ENCODE measurements at regions not wholly inside any gene's neighbourhood (a gene's known extent, or its start where the extent isn't known, plus 50 kb on each side); places are given as distances from the start of the nearest gene placed in this dataset.

DNA sequence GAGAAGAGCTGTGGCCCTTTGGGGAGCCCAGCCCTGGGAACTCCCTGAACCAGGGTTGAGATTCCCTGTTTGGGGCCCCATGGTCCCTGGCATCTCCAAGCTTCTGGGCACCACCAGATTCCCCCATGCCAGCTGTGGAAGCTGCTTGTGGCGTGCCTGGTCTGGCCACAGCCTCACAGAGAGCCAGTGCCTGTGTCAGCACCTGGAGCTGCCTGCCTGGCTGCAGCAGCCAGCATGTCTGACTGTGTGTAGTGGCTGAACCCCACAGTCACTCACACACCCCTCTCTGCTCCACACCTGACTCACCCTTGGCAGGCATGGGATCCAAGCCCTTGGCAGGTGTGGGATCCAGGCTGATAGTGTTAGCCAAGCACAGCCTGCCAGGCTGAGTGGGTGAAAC is 97.2 kb upstream of the GALNTL6 start:
- Mint-ChIP-seq H3K9me3 (ENCODE audit: unreplicated experiment) (peaks cover 3% of the 10 kb centered on the region), H3K4me1 (ENCODE audit: unreplicated experiment) (no peaks in the 10 kb centered on the region), H3K27ac (ENCODE audit: unreplicated experiment) (no peak overlapping the region), H3K27me3 (ENCODE audit: unreplicated experiment) (no peaks in the 10 kb centered on the region), H3K4me3 (ENCODE audit: unreplicated experiment) (no peak overlapping the region), H3K36me3 (ENCODE audit: unreplicated experiment) (no peaks in the 10 kb centered on the region)
- no peak for DNase-seq (ENCODE audit: extremely low spot score, unreplicated experiment)
- TF ChIP-seq, protein P1, sequence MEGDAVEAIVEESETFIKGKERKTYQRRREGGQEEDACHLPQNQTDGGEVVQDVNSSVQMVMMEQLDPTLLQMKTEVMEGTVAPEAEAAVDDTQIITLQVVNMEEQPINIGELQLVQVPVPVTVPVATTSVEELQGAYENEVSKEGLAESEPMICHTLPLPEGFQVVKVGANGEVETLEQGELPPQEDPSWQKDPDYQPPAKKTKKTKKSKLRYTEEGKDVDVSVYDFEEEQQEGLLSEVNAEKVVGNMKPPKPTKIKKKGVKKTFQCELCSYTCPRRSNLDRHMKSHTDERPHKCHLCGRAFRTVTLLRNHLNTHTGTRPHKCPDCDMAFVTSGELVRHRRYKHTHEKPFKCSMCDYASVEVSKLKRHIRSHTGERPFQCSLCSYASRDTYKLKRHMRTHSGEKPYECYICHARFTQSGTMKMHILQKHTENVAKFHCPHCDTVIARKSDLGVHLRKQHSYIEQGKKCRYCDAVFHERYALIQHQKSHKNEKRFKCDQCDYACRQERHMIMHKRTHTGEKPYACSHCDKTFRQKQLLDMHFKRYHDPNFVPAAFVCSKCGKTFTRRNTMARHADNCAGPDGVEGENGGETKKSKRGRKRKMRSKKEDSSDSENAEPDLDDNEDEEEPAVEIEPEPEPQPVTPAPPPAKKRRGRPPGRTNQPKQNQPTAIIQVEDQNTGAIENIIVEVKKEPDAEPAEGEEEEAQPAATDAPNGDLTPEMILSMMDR (IDR thresholded peaks at IDR 0.05): no peak

DNA sequence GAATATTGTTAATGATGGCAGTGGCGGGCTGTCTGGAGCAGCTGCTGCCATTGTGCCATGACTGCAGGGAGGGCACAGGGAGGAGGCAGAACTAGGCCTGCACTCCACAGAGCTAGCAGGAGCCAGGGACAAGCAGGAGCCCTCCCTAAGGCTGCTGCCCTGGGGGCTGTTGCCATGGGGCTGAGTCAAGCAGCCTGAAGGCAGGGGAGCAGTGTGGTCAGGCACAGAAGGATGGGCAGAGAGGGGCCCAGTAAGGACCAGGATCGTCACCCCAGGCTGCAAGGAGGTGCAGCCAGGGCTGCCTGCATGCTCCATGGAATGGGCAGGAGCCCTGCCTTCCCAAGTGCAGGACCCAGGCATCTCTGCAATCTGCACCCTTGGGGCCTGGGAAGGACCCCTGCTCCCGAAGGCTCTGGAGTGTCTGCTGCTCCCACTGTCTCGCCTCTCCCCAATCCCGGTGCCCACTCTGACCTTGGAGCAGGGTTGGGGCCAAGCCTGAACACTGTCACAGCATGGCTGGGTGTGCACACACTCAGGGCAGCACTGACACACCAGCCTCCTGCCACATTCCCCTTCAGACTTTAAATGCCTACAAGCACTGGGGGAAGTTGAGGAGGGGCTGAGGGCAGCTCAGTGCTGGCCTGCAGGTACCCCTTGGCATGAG is 98.3 kb upstream of the GALNTL6 start:
- Mint-ChIP-seq H3K4me3 (ENCODE audit: unreplicated experiment) (no peak overlapping the region), H3K27me3 (ENCODE audit: unreplicated experiment) (no peaks in the 10 kb centered on the region), H3K36me3 (ENCODE audit: unreplicated experiment) (no peaks in the 10 kb centered on the region), H3K27ac (ENCODE audit: unreplicated experiment) (no peak overlapping the region), H3K9me3 (ENCODE audit: unreplicated experiment) (no peaks in the 10 kb centered on the region), H3K4me1 (ENCODE audit: unreplicated experiment) (no peaks in the 10 kb centered on the region)
- TF ChIP-seq, protein P1 (IDR thresholded peaks at IDR 0.05): no peak
- no peak for DNase-seq (ENCODE audit: extremely low spot score, unreplicated experiment)

DNA sequence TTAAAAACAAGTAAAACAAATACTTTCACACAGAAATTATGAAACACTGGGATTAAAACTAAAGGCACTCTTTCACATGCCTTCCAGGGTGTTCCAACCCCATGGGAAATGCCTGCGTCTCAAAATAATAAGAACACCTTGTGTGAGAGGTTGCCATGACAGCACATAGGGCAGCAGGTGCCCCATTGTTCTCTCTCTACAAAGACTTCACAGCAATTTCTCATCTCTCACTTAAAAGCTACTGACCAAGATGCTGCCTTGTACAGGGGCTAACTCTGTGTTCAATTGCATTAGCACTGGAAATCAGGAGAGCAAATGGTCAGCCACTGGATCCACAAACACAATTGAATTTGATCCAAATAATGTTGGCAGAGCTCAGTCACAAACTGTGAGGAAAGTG is 102.5 kb upstream of the GALNTL6 start:
- no peaks in the 10 kb centered on the region for H3K27me3 Mint-ChIP-seq (ENCODE audit: unreplicated experiment)
- no peak overlapping the region for H3K27ac Mint-ChIP-seq (ENCODE audit: unreplicated experiment)
- no peaks in the 10 kb centered on the region for H3K4me1 Mint-ChIP-seq (ENCODE audit: unreplicated experiment)

DNA sequence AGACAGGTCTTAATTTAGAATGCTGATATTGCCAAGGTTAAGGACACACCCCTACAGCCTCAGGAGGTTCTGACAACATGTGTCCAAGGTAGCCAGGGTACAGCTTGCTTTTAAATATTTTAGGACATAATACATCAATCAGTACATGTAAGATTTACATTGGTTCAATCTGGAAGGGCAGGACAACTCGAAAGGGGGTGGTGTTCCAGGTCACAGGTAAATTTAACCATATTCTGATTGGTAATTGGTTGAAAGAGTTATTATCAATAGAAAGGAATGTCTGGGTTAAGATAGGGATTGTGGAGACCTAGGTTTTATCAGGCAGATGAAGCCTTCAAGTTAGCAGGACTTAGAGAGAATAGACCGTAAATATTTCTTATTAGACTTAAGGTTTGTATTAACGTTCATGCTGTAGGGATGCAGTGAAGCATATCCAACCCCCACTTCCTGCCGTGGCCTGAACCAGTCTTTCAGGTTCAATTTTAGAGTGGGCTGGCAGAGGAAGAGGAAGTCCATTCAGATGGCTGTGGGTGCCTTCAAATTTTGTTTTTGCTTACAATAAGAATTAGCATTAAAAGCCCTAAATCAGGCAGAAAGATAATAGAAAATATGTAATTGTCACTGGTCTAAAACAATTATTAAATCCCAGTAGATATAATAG is 136.5 kb upstream of the GALNTL6 start:
- no peak for DNase-seq (ENCODE audit: extremely low spot score, unreplicated experiment)
- H3K9me3 Mint-ChIP-seq (ENCODE audit: unreplicated experiment): no peaks in the 10 kb centered on the region
- H3K27ac Mint-ChIP-seq (ENCODE audit: unreplicated experiment): no peak overlapping the region
- no peak overlapping the region for H3K4me3 Mint-ChIP-seq (ENCODE audit: unreplicated experiment)
- no peaks in the 10 kb centered on the region for H3K4me1 Mint-ChIP-seq (ENCODE audit: unreplicated experiment)
- peaks cover 3% of the 10 kb centered on the region for H3K27me3 Mint-ChIP-seq (ENCODE audit: unreplicated experiment)
- TF ChIP-seq, protein P1 (IDR thresholded peaks at IDR 0.05): no peak
- H3K36me3 Mint-ChIP-seq (ENCODE audit: unreplicated experiment): no peaks in the 10 kb centered on the region

More for the DNA sequence above, 102.5 kb upstream of the GALNTL6 start:
- TF ChIP-seq, protein P1 (IDR thresholded peaks at IDR 0.05): no peak
- Mint-ChIP-seq H3K36me3 (ENCODE audit: unreplicated experiment) (no peaks in the 10 kb centered on the region), H3K9me3 (ENCODE audit: unreplicated experiment) (no peaks in the 10 kb centered on the region), H3K4me3 (ENCODE audit: unreplicated experiment) (no peak overlapping the region)
- DNase-seq (ENCODE audit: extremely low spot score, unreplicated experiment): no peak

DNA sequence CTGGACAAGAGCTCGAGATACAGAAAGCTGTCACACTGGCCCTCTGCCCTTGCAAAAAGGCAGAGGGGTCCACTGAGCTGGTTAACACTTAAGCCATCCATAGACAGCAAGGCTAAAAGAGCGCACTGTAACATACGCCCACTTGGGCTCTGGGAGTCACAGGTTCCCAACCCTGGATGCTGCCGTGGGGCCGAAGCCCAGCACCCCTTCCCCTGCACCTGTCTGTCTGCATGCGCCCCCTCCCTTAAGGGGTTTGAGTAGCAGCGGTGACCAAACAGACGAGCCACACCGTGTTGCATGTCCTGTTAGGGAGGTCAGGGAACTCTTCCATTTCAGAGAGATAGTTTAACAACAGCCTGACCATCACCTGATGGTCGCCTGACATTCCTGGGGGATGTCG is 138.4 kb upstream of the GALNTL6 start:
- Mint-ChIP-seq H3K36me3 (ENCODE audit: unreplicated experiment) (no peaks in the 10 kb centered on the region), H3K27me3 (ENCODE audit: unreplicated experiment) (peaks cover under 1% of the 10 kb centered on the region), H3K9me3 (ENCODE audit: unreplicated experiment) (no peaks in the 10 kb centered on the region), H3K4me1 (ENCODE audit: unreplicated experiment) (no peaks in the 10 kb centered on the region), H3K4me3 (ENCODE audit: unreplicated experiment) (no peak overlapping the region), H3K27ac (ENCODE audit: unreplicated experiment) (no peak overlapping the region)
- DNase-seq (ENCODE audit: extremely low spot score, unreplicated experiment): no peak
- TF ChIP-seq, protein P1 (IDR thresholded peaks at IDR 0.05): no peak
